ENCODE measurements at regions not wholly inside any gene's neighbourhood (a gene's known extent, or its start where the extent isn't known, plus 50 kb on each side); places are given as distances from the start of the nearest gene placed in this dataset.

DNA sequence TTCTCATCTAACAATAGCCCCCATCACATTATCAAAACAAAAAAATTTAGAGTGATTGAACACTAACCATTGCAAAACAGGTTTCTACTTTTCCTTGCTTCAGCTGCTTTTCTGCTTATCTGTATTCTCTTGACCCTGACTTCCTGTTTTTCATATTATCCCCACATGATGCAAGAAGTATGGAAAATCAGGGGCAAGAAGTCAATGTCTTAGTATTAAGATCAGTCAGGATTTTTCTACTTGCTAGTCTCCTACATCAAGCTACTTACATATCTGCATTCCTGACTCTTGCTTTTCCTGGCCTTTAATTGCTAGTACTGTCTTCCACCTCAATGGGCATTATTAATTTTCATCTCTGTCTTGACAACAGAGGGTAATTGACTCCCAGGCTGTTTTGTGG, 300.2 kb downstream of the OTOL1 start:
- TF ChIP-seq, protein P1, sequence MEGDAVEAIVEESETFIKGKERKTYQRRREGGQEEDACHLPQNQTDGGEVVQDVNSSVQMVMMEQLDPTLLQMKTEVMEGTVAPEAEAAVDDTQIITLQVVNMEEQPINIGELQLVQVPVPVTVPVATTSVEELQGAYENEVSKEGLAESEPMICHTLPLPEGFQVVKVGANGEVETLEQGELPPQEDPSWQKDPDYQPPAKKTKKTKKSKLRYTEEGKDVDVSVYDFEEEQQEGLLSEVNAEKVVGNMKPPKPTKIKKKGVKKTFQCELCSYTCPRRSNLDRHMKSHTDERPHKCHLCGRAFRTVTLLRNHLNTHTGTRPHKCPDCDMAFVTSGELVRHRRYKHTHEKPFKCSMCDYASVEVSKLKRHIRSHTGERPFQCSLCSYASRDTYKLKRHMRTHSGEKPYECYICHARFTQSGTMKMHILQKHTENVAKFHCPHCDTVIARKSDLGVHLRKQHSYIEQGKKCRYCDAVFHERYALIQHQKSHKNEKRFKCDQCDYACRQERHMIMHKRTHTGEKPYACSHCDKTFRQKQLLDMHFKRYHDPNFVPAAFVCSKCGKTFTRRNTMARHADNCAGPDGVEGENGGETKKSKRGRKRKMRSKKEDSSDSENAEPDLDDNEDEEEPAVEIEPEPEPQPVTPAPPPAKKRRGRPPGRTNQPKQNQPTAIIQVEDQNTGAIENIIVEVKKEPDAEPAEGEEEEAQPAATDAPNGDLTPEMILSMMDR (IDR thresholded peaks at IDR 0.05): no peak
- TF ChIP-seq, protein P2, sequence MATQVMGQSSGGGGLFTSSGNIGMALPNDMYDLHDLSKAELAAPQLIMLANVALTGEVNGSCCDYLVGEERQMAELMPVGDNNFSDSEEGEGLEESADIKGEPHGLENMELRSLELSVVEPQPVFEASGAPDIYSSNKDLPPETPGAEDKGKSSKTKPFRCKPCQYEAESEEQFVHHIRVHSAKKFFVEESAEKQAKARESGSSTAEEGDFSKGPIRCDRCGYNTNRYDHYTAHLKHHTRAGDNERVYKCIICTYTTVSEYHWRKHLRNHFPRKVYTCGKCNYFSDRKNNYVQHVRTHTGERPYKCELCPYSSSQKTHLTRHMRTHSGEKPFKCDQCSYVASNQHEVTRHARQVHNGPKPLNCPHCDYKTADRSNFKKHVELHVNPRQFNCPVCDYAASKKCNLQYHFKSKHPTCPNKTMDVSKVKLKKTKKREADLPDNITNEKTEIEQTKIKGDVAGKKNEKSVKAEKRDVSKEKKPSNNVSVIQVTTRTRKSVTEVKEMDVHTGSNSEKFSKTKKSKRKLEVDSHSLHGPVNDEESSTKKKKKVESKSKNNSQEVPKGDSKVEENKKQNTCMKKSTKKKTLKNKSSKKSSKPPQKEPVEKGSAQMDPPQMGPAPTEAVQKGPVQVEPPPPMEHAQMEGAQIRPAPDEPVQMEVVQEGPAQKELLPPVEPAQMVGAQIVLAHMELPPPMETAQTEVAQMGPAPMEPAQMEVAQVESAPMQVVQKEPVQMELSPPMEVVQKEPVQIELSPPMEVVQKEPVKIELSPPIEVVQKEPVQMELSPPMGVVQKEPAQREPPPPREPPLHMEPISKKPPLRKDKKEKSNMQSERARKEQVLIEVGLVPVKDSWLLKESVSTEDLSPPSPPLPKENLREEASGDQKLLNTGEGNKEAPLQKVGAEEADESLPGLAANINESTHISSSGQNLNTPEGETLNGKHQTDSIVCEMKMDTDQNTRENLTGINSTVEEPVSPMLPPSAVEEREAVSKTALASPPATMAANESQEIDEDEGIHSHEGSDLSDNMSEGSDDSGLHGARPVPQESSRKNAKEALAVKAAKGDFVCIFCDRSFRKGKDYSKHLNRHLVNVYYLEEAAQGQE (IDR thresholded peaks at IDR 0.05; ENCODE audit: low read depth, low read length): no peak
- TF ChIP-seq GABPA (IDR thresholded peaks at IDR 0.05; ENCODE audit: low read depth) (no peak), POLR2AphosphoS5 (IDR thresholded peaks at IDR 0.05; ENCODE audit: low read depth, low read length) (no peak), FOSL2 (IDR thresholded peaks at IDR 0.05; ENCODE audit: borderline replicate concordance, low read depth) (no peak), EP300 (IDR thresholded peaks at IDR 0.05; ENCODE audit: borderline replicate concordance in 1 of 2, low read depth in 1 of 2, low read length in 1 of 2) (no peak), FOXM1 (IDR thresholded peaks at IDR 0.05; ENCODE audit: low read depth) (no peak), YY1 (IDR thresholded peaks at IDR 0.05; ENCODE audit: low read depth) (no peak), SIN3A (IDR thresholded peaks at IDR 0.05; ENCODE audit: borderline replicate concordance, low read depth, low read length) (no peak), MXI1 (IDR thresholded peaks at IDR 0.05; ENCODE audit: low read depth, low read length) (no peak), EZH2phosphoT487 (IDR thresholded peaks at IDR 0.05; ENCODE audit: borderline replicate concordance, low read depth) (no peak), TAF1 (IDR thresholded peaks at IDR 0.05; ENCODE audit: borderline replicate concordance, low read depth, low read length) (no peak)
- TF ChIP-seq, protein P3, sequence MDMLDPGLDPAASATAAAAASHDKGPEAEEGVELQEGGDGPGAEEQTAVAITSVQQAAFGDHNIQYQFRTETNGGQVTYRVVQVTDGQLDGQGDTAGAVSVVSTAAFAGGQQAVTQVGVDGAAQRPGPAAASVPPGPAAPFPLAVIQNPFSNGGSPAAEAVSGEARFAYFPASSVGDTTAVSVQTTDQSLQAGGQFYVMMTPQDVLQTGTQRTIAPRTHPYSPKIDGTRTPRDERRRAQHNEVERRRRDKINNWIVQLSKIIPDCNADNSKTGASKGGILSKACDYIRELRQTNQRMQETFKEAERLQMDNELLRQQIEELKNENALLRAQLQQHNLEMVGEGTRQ (IDR thresholded peaks at IDR 0.05; ENCODE audit: borderline replicate concordance, low read depth, low read length): no peak
